Stomach (tissue), 8 donors: ENCODE measurements at regions not wholly inside any gene's neighbourhood (a gene's known extent, or its start where the extent isn't known, plus 50 kb on each side); places are given as distances from the start of the nearest gene placed in this dataset.

Experiments used
- DNase-seq, 2 donors: peaks; one replicate each; pipeline versions ENCODE4 v3.0.0 to v3.0.0-alpha.2; 2013 to 2019
- H3K27ac ChIP-seq, 5 donors: fragments of 200-600 bp in 4 of 5; sonication (generic) in 4 of 5; one replicate each; pipeline ENCODE4 v1.5.1; 2013 to 2019; ENCODE audit warnings: mild to moderate bottlenecking in 1 of 5, moderate library complexity in 1 of 5
- H3K27me3 ChIP-seq, 3 donors: fragments of 200-600 bp; sonication (generic); one replicate each; pipeline ENCODE4 v1.5.1; 2017 to 2019; ENCODE audit warnings: mixed run types in 1 of 3
- H3K36me3 ChIP-seq, 4 donors: fragments of 200-600 bp; sonication (generic); 1 replicate in 3 of 4; 2 replicates in 1 of 4; pipeline ENCODE4 v1.5.1; 2016 to 2019
- H3K4me1 ChIP-seq, 4 donors: fragments of 200-600 bp; sonication (generic); one replicate each; pipeline ENCODE4 v1.5.1; 2016 to 2019
- H3K4me3 ChIP-seq, 4 donors: fragments of 200-600 bp; sonication (generic) in 3 of 4; one replicate each; pipeline ENCODE4 v1.5.1; 2016 to 2019; ENCODE audit warnings: mild to moderate bottlenecking in 1 of 4
- H3K9me3 ChIP-seq, 4 donors: fragments of 200-600 bp; sonication (generic); one replicate each; pipeline ENCODE4 v1.5.1; 2016 to 2019
- CTCF ChIP-seq, 7 experiments: fragments of 450-650 bp in 4 of 7; fragments of 200-600 bp in 3 of 7; sonication (generic) in 3 of 7; IDR thresholded peaks; one replicate each; pipeline ENCODE4 v1.5.1; 2016 to 2019; ENCODE audit warnings: antibody characterized with exemption in 7 of 7, control low read depth in 2 of 7, mild to moderate bottlenecking in 1 of 7
- EP300 ChIP-seq: sonication (generic); formaldehyde crosslinking; IDR thresholded peaks from one replicate; pipeline ENCODE4 v1.6.1; 2017; ENCODE audit warnings: antibody characterized with exemption
- POLR2A ChIP-seq, 4 donors: fragments of 450-650 bp; IDR thresholded peaks; one replicate each; pipeline ENCODE4 v1.6.1; 2016; ENCODE audit warnings: antibody characterized with exemption in 4 of 4, control low read depth in 2 of 4, mild to moderate bottlenecking in 1 of 4, moderate library complexity in 1 of 4
- POLR2AphosphoS5 ChIP-seq, 3 donors: sonication (generic); formaldehyde crosslinking; IDR thresholded peaks; one replicate each; pipeline ENCODE4 v1.6.1; 2016; ENCODE audit warnings: antibody characterized with exemption in 3 of 3
- WGBS, 5 donors: extraction: QIAGEN DNeasy Blood & Tissue Kit in 3 of 5; methylation state at CpG; one replicate each; pipeline versions ENCODE4 v1.1.5 to v1.1.7; 2013 to 2018; 5-methylcytosine and 5-hydroxymethylcytosine counted together
- intact Hi-C: fragments of 100-400 bp; cut with DNase I; formaldehyde crosslinking; loops from one replicate; pipeline ENCODE4 v1.15.1; 2023; ENCODE audit warnings: low total_unique reads
- donor health status: healthy with polysubstance abuse.
- donor health status: Bipolar disorder and iron deficiency.
- donor health status: healthy.

GRCh38 chr13:95477187-95477586 is 75.3 kb upstream of the CLDN10 start:
- 76 to 93% (median 79%) methylated on average over 6 of the region's 6 CpGs for WGBS, 5 donors

GRCh38 chr13:95479731-95480130 is 72.8 kb upstream of the CLDN10 start:
- TF ChIP-seq CTCF (IDR thresholded peaks at IDR 0.05), result no peak
- no peak for TF ChIP-seq EP300
- no peak for TF ChIP-seq POLR2A (IDR thresholded peaks at IDR 0.05)
- TF ChIP-seq POLR2AphosphoS5 (IDR thresholded peaks at IDR 0.05), result no peak
- Histone ChIP-seq H3K27me3 (no peaks in the 10 kb centered on the region), H3K36me3 (no peaks in the 10 kb centered on the region), H3K27ac (no peak overlapping the region), H3K4me3 (no peak overlapping the region), H3K9me3 (peaks cover 0 to 8% (median 2%) of the 10 kb centered on the region in 4 donors), H3K4me1 (peaks cover 3 to 6% (median 5%) of the 10 kb centered on the region in 4 donors)
- intact Hi-C loops, result no loop called here
- no peak for DNase-seq
- 73 to 87% (median 78%) methylated on average over 2 of the region's 2 CpGs for WGBS, 5 donors

More at GRCh38 chr13:95477187-95477586, 75.3 kb upstream of the CLDN10 start:
- Histone ChIP-seq H3K4me1 (peaks cover 3 to 6% (median 5%) of the 10 kb centered on the region in 4 donors), H3K27me3 (no peaks in the 10 kb centered on the region), H3K4me3 (no peak overlapping the region), H3K36me3 (no peaks in the 10 kb centered on the region), H3K27ac (no peak overlapping the region), H3K9me3 (peaks cover 0 to 8% (median 2%) of the 10 kb centered on the region in 4 donors)
- intact Hi-C loops, result no loop called here
- TF ChIP-seq EP300 (no peak), POLR2AphosphoS5 (IDR thresholded peaks at IDR 0.05) (no peak), POLR2A (IDR thresholded peaks at IDR 0.05) (no peak)
- no peak for DNase-seq

- no peak for DNase-seq
- no peaks in the 10 kb centered on the region for H3K36me3 ChIP-seq
- no peaks in the 10 kb centered on the region for H3K27me3 ChIP-seq
- H3K4me3 ChIP-seq, result no peak overlapping the region
- peaks cover 3 to 8% (median 5%) of the 10 kb centered on the region in 4 donors for H3K4me1 ChIP-seq
- no peak for TF ChIP-seq POLR2A (IDR thresholded peaks at IDR 0.05)
- TF ChIP-seq POLR2AphosphoS5 (IDR thresholded peaks at IDR 0.05), result no peak
- no peak for TF ChIP-seq EP300
- no peak for TF ChIP-seq CTCF (IDR thresholded peaks at IDR 0.05)
- peaks cover 0 to 8% (median 2%) of the 10 kb centered on the region in 4 donors for H3K9me3 ChIP-seq
- intact Hi-C loops, result no loop called here
- WGBS, 5 donors, result 56 to 74% (median 62%) methylated on average over 7 of the region's 7 CpGs
- no peak overlapping the region for H3K27ac ChIP-seq
Observed at GRCh38 chr13:95480131-95480545, 72.4 kb upstream of the CLDN10 start.

- no peaks in the 10 kb centered on the region for H3K36me3 ChIP-seq
- no peak for DNase-seq
- no peaks in the 10 kb centered on the region for H3K27me3 ChIP-seq
- intact Hi-C loops, result no loop called here
- H3K9me3 ChIP-seq, result peaks cover 0 to 4% (median 2%) of the 10 kb centered on the region in 4 donors
- H3K4me1 ChIP-seq, result peaks cover 3 to 17% (median 5%) of the 10 kb centered on the region in 4 donors
- WGBS, 5 donors, result 62 to 88% (median 69%) methylated on average over 7 of the region's 7 CpGs
- no peak overlapping the region for H3K4me3 ChIP-seq
- TF ChIP-seq EP300 (no peak), CTCF (IDR thresholded peaks at IDR 0.05) (no peak), POLR2AphosphoS5 (IDR thresholded peaks at IDR 0.05) (no peak), POLR2A (IDR thresholded peaks at IDR 0.05) (no peak)
- H3K27ac ChIP-seq, result no peak overlapping the region
Observed at GRCh38 chr13:95480791-95481780, 71.4 kb upstream of the CLDN10 start.
